ENCODE measurements at regions not wholly inside any gene's neighbourhood (a gene's known extent, or its start where the extent isn't known, plus 50 kb on each side); places are given as distances from the start of the nearest gene placed in this dataset.

DNA sequence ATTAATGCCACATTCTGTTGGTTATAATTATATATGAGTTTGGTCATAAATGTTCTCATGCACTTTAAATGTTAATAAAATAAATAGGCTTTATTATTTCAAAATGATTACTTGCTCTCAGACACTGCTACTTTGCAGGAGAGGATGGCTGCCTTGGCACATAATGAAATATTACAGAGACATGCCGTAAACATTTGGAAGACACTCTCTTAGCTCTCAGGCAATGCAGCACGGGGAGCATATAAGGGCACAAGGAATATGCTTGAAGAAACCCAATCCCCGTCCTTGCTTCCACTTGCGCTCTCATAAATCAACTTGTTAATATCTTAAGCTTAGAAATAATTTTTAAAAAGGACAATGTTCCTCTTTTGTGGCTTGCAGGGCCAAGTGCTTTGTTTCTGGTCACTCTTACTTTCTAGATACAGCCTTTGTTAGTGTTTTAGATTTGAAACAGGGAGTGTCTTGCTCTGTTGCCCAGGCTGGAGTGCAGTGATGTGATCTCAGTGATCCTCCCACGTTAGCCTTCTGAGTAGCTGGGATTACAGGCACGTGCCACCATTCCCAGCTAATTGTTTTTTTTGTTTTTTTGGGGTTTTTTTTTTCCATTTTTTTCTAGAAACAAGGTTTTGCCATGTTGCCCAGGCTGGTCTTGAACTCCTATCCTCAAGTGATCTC is 445.0 kb downstream of the SPRY1 start:
- no peak for DNase-seq (ENCODE audit: low read depth)

DNA sequence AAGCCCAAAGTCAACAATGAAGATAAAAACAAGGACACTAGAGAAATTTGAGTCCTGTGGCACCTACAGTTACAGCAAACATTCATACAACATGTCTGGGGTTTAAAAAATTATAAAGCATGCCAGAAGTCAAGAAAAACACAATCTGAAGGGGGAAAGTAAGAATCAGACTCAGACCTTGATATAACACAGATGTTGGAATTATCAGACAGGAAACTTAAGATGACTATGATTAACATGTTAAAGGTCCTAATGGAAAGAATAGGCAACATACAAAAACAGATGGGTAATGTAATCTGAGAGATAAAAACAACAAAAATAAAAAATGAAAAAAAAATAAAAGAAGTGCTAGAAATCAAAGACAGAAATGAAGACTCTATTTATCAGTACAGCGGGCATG is 446.5 kb downstream of the SPRY1 start:
- no peak for DNase-seq (ENCODE audit: low read depth)

DNA sequence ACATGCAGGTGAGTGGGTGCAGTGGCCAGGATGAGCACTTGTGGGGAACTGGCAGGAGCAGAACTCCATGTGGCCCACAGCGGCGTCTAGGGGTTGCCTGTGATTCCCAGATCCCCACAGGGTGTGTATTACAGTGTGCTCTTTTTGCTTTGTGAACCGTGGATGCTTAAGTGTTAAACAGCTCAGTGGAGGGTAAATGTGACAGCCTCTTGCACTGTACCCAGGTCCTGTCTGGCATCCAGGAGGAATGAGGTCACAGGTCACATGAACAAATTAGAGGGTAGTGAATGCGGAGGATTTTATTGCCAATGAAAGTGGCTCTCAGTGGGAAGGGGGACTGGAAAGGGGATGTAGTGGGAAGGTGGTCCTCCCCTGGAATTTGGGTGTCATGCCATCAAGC is 447.8 kb downstream of the SPRY1 start:
- DNase-seq (ENCODE audit: low read depth) = no peak

DNA sequence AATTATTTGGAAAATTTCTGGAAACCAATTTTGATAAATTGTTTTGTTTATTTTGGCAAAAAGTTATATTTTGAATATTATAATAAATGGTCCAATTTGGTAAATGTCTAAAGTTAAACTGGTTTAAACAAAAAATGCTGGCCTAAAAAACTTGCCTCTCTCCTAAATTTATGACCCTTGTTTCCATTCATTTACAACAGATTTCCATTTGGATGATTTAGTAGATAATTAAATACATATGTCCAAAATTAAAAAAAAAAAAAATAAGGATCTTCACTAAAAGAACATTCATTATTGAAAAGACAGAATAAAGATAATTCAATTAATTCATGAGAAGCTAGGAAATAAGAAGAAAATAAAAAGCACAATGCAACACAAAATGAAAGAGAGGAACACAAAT is 449.5 kb downstream of the SPRY1 start:
- DNase-seq (ENCODE audit: low read depth) = no peak

DNA sequence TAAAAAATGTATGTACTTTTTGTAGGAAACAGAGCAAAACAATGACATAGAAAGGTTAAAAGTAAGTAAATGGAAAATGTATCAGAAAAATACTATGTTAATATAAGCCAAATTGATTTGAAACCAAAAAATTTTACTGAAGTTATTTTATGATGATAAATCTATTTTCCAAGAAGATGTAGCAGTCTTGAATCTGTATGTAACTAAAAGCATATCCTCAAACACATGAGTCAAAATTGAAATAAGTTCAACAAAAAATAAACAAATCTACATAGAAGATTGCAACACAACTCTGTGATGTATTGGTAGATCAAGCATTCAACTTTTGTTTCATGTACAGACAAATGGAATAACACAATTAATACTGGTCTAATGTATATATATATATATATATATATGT is 450.0 kb downstream of the SPRY1 start:
- DNase-seq (ENCODE audit: low read depth) = no peak

DNA sequence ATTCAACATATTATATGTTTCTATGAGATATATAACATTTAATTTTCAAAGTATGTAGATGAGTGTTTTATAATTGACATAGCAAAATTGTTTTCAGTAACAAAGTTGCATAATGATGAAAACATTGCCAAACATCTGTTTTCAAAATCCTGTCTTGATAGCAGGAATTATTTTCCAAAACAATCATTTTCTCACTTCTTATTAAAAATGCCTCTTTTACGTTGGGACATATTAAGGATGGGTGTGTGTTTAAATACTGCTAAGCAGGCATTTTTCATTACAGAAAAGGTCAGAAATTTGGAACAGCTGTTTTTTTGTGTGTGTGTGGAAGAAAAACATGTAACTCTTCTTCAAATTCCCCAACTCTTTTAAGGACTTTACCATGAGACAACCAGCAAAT is 452.0 kb downstream of the SPRY1 start:
- DNase-seq (ENCODE audit: low read depth) = no peak

DNA sequence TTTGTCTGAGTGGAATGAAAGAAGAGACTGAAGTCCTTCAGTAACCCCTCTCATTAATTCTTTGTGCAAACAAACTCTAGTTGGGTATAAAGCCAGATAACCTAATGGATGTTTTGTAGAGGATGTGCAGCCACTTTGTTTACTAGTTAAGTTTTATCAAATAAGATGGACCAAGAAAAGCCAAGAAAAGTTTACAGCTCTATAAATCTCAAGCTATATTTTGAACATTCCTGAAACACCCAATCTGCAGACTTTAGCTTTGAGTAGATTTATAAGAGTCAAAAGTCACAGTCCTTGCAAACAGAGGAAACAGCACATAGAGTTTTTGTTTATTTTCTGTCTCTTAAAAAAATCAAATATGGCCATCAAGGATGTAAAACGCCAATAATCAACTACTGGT is 452.9 kb downstream of the SPRY1 start:
- no peak for DNase-seq (ENCODE audit: low read depth)

DNA sequence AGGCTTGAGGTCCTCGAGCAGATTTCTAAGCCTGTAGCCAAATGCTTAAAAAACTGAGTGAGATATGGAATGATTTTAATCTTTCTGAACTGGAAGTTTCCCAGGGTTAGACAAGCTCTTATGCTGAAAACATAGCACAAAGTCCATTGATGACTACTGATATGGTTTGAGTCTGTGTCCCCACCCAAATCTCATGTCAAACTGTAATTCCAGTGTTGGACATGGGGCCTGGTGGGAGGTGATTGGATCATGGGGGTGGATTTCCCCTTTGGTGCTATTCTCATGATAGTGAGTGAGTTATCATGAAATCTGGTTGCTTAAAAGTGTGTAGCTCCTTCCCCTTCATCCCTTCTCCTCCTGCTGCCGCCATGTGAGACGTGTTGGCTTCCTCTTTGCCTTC is 454.9 kb downstream of the SPRY1 start:
- no peak for DNase-seq (ENCODE audit: low read depth)

DNA sequence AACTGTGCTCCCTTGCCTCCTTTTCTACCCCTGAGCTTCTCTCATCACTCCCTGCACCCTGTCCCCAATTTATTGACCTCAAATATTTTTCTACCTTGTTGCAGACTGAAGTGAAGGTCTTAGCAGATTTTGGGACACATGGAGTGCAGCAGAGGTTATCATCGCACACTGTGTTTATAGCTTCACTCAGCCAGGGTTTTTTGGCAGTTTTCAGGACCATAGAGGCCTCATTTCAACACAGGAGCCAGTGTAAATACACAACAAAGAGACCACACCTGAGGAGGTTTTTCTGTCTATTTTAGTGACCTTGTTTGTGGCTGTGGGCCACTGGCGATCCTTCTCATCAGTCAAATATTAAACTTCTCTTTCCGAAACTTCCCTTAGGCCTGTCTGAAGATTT is 457.1 kb downstream of the SPRY1 start:
- DNase-seq (ENCODE audit: low read depth) = no peak

DNA sequence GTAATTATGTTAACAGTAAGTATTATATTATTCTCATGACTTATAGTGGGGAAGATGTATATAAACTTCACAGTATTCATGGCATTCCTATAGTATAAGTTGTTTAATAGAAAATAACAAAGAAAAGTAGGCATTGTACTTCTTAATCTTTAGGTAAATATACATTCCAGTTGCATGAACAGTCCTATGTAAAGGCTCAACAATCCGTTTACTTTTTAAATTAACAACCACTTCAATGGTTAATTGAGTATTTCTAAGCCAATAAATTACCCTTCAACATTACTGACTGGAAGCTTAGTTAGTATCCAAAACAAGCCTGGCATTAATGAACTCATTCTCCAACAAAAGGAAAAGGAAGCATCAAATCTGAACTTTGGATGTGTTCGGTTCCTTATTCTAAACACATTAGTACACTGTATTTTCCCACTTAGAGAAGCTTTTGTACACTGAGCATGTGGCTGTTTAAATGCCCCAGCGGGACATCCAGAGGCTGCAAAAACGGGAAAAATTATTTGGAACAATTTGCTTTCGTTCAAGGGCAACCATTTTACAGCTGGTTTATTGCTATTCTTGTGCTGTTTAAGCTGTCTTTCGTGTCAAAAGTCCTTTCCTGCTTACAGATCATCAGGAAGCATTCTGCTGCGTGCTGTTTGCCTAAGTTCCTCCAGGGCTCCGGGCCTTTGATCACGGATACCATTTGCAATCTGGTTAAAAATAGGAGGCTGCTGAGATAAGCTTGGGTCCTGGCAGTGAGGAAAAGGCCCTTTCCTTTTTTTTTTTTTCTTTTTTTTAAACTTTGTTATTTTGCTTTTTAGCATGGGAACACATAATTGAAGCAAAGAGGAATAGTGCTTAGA is 460.3 kb downstream of the SPRY1 start:
- no peak for DNase-seq (ENCODE audit: low read depth)

DNA sequence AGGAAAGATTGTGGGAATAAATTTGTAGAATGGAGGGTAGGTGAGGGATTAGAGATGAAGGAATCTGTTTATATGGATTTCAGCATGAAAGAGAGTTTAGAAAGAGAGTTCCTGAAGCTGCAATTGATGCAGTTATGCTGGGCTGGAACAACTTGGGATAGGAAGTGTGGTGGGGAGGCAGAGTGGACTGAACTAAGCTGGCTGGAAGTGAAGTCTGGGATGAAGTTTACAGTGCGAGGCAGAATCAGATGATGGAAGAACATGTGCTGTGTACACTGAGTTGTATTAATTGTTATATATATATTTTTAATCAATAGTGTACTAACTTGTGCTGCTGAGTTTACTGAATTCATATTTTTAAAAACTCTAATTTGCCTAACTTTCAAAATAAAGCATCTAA is 461.9 kb downstream of the SPRY1 start:
- DNase-seq (ENCODE audit: low read depth) = no peak

DNA sequence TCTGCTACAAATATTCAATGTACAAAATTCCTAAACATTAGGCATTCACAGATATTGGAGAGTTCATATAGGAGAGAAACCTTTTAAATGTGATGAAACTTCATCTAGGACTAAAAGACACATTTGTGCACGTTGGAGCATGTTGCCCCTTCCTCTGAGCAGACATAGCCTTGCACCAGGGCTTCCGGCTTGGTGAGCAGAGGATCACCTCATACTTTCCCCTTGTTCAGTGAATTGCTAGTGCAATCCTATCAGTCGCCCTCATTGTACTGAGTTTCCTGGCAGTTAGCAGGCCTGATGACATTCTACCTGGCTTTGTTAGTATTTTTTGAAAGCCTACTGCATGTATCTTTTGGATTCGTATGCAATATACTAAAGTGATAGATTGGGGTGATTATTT is 466.2 kb downstream of the SPRY1 start:
- DNase-seq (ENCODE audit: low read depth) = no peak

DNA sequence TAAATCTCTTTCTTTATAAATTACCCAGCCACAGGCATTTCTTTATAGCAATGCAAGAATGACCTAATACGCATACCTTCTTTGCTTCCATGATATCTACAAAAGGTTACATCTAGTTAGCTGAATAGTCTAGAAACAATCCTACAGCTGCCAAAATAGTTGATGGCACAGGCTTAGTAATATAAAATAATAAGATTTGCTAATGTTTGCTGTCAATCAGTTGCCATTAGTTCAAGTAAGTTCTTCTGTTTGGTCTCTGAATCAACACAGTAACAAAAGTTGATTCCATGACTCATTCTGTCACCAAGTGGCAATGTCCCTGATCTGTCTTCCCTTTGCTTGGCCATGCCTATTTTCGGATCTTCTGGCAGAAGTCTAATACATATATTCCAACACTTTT is 470.2 kb downstream of the SPRY1 start:
- DNase-seq (ENCODE audit: low read depth) = no peak

DNA sequence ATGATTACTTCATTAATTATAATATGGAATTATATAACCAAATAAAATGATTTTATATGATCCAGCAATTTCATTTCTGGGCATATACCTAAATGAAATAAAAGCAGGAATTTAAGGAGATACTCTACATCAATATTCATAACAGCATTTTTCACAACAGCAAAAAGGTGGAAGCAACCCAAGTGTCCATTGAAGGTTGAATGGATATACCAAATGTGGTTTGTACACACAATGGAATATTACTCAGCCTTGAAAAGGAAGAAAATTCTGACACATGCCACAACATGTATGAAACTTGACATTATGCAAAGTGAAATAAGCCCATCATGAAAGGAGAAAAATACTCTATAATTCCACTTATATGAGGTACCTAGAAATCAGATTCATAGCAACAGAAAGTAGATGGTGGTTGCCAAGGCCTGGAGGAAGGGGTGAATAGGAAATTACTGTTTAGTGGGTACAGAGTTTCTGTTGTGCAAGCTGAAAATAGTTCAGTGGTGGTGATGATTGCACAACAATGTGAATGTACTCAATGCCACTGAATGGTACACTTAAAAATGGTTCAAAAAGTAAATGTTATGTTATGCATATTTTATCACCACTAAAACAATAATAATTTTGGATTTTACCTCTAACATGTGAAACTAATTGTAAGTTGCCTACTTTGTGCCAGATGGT is 471.5 kb downstream of the SPRY1 start:
- DNase-seq (ENCODE audit: low read depth) = no peak

DNA sequence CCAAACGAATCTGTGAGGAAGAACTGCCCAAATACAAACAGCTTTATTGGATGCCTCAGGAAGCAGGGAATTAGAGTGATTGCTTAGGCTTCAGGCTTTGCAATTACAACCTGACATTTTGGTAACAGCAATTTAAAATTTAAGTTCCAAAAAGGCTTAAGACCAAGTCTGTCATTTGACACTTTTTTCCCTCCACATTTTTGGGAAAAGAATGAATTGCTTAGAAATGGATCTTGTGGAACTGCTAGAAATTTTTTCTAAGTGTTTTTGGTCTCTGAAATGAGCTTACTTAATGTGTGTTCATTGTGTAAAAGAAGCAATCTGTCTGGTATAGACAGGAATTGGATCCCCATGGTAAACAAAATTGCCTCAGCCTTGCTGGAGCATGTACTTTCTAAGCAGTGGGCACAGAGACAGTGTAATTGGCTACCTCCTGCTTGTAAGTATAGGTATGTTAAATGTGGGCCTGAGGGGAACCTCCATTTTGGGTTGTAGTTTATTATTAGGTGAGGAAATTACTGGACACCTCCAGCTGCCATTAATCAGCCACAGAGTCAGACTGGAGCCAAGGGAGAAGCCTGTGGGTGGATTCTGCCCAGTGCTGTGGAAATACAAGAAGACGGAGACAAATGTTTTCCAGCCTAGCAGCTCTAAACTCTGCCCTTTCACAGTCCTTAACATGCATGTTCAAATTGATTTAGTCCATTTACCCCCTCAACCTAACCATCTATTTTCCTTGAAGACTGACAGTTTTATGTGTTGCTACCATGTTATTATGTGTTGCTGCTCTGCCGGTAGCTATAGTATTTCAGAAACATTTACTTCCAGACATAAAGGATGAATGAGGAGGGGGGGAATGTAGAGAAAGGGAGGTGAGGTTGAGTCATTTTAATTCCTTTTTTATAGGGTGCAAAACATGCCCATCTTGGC is 473.0 kb downstream of the SPRY1 start:
- DNase-seq (ENCODE audit: low read depth) = no peak

DNA sequence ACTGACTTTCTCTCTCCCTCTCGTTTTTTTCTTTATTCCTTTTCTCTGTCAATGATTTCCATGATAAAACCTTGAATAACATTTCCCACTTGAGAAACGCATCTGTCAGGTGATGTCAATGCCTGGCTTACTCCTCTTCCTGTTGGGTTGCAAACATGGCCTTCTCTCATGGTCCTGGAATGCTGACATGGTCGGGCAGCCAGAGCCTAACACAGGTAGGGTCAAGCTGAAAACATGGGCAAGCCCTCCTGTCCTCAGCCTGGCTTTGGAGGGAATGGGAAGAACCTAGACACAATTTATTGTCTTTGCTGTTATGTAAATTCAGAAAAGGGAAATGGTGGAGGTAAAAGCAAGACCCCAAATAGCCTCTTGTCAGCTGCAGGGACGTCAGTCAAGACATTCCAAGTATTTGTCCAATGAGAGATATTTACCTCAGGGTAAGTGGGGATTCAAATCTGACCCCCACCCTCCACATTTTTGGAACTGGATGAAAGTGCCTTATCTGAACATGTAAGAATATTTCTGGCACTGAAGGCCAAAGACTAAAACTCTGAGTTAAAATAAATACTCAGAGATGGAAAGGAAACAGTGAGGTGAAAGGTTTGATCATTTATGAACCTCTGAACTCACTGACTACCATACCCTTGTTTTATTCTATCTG is 473.8 kb downstream of the SPRY1 start:
- no peak for DNase-seq (ENCODE audit: low read depth)

DNA sequence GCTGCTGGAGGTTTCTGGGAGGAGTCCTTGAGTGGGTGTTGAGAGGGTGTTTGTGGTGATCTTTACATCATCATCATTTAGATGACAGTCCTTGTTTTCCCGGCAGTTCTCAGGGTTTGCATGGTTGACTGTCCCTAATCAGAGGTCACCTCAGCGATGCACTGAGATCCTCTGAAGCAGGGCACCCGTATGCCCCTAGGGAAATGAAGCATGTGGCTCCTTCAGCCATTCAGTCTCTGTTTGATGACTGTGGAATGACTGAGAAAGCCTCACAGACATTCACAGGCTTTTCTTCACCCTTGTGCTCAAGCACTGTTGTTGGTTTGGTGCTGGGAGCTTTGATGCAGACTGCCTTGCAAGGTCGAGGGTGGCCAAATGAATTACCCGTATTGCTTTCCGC is 474.7 kb downstream of the SPRY1 start:
- no peak for DNase-seq (ENCODE audit: low read depth)

DNA sequence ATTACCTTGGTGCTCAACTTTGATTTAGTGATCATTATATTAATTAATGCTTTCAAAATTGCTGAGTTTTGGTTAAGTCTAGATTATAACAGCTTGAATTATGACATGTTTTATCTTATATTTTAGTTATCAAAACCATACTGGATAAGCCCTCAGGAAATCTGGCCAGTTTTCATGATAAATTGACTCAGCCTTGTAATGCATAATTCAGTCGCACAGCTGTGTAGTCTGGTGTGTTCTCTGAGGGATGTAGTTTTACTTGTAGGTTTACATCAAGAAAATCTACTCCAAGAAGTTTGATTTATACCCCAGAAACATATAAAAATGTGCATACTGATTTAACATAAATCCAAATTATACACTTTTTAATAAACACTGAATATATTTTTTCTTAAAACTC is 477.5 kb downstream of the SPRY1 start:
- no peak for DNase-seq (ENCODE audit: low read depth)

DNA sequence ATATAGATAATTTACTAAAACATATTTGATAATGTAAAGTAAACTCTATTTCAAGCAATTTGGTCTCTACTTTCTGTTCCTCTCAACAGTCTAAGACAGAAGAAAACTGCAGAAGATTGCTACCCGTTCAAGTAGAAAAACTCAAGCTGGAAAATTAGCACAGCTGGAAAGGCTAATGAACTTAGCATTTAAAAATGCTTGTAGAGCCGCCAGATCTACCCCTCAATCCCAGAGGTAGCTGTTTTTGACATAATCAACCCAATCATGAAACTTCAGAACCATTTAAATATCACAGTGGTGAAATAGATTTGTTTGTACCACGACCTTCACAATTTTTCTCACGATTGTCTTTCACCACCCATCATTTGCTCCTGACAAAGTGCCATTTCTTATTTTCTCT is 479.5 kb downstream of the SPRY1 start:
- no peak for DNase-seq (ENCODE audit: low read depth)

DNA sequence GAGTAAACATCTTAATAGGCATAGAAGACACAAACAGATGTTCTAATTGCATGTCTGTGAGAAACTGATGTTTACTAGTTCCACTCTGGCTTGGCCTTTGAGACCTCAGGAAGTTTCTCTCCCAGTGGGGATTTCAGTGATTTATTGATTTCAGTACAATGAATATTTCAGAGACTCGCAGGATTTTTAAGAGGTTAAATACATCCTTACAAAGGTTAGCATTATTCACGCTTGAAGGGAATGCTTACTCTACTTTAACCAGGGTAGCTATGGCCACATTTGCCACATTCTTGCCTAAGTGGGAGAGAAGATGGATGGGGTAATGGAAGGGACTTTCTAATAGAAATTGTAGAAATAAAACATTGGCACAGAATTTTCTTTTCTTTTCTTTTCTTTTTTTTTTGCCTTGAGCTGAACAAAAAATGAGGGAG is 480.1 kb downstream of the SPRY1 start:
- DNase-seq (ENCODE audit: low read depth) = no peak

DNA sequence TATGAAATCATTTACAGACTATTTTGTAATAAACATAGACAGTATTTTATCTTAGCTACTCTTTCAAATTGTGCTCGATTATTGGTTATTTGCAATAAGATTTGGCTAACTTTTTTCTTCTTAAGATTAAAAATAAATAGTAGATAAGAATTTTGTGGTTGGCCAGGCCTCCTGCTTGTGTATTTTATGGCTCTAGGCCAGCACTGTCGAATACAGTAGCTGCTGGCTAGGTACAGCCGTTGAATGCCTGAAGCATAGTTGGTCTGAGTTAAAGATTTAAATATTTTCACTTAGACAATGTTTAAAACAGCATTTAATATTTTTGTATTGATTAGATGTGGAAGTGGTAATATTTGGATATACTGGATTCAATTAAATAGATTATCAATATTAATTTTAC is 481.0 kb downstream of the SPRY1 start:
- DNase-seq (ENCODE audit: low read depth) = no peak

DNA sequence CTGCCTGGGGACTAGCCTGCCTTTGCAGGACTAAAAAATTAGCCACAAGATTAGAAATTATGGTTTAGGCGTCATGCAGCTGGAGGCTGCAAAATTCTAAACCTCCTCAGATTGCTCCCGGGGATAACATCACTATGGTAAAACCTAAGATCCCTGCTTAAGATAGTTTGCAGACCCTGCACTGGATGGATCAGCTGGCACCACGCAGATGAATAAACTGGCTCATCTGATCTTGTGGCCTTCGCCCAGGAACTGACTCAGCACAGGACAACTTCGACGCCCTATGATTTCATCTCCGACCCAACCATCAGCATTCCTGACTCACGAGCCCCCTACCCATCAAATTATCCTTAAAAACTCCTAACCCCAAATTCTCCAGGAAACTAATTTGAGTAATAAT is 482.4 kb downstream of the SPRY1 start:
- DNase-seq (ENCODE audit: low read depth) = no peak
